GM12878 (cell line): ENCODE measurements at regions not wholly inside any gene's neighbourhood (a gene's known extent, or its start where the extent isn't known, plus 50 kb on each side); places are given as distances from the start of the nearest gene placed in this dataset.

Experiments used
- ATAC-seq: fragments of 200-7000 bp; cut with Tn5 transposase; 3 replicates; pipeline ENCODE4 v1.9.1; 2020; ENCODE audit warnings: mild to moderate bottlenecking, moderate library complexity
- BruUV-seq: library from RNA; stranded (reverse); fragments of 400-500 nt; replicated peaks from 2 replicates; lab custom pipeline; 2021; lab: Mats Ljungman, UMichigan
- CTCF ChIA-PET: fragments of 300-600 bp; sonication (Branson Sonifier 250); formaldehyde crosslinking; extraction: SDS; loops from one replicate; lab custom pipeline; 2021; ENCODE audit warnings: inconsistent platforms; lab: Yijun Ruan, JAX
- POLR2A ChIA-PET: fragments of 350-600 bp; formaldehyde crosslinking; extraction: SDS; loops from one replicate; lab custom pipeline; 2021; ENCODE audit warnings: inconsistent platforms; lab: Charles Lee
- RAD21 ChIA-PET: fragments of 300-600 bp; sonication (Branson Sonifier 250); formaldehyde crosslinking; loops from one replicate; lab custom pipeline; 2023; ENCODE audit warnings: antibody characterized with exemption; ENCODE audit not compliant: unreplicated experiment; lab: Charles Lee
- SMC1A ChIA-PET: fragments of 300-600 bp; sonication (Branson Sonifier 250); formaldehyde crosslinking; loops from one replicate; lab custom pipeline; 2023; ENCODE audit not compliant: unreplicated experiment, uncharacterized antibody; lab: Charles Lee
- DNase-seq: peaks from one replicate; pipeline ENCODE4 v3.0.0-alpha.2; 2011; ENCODE audit warnings: low read depth, low spot score
- FAIRE-seq: peaks from 3 replicates; lab custom pipeline; 2011; peaks lifted over from hg19 to GRCh38; lab: Jason Lieb, UNC
- H2AFZ ChIP-seq: 2 replicates; pipeline ENCODE4 v1.6.0; 2011; ENCODE audit warnings: low read depth, low read length, control low read depth; ENCODE audit not compliant: control insufficient read depth
- H3K27ac ChIP-seq: 2 replicates; pipeline ENCODE4 v1.5.1; 2011; ENCODE audit warnings: control low read depth; ENCODE audit not compliant: control insufficient read depth, insufficient read depth
- H3K27me3 ChIP-seq, 2 experiments: replicated peaks in 1 of 2; 2 replicates each; pipeline versions ENCODE4 v1.6.0 to v1.6.1; 2011; ENCODE audit warnings: low read length in 1 of 2; ENCODE audit not compliant: control insufficient read depth in 2 of 2, insufficient read depth in 2 of 2
- H3K36me3 ChIP-seq, 2 experiments: 2 replicates each; pipeline ENCODE4 v1.5.1; 2011; ENCODE audit warnings: low read length in 1 of 2; ENCODE audit not compliant: control insufficient read depth in 2 of 2, insufficient read depth in 2 of 2
- H3K4me1 ChIP-seq: 2 replicates; pipeline ENCODE4 v1.6.1; 2011; ENCODE audit warnings: mild to moderate bottlenecking, low read length, moderate library complexity, mixed read lengths; ENCODE audit not compliant: control insufficient read depth, insufficient read depth
- H3K4me2 ChIP-seq: 2 replicates; pipeline ENCODE4 v1.6.0; 2011; ENCODE audit warnings: control low read depth; ENCODE audit not compliant: control insufficient read depth, insufficient read depth
- H3K4me3 ChIP-seq: fragments of 200-600 bp; sonication (generic); 2 replicates; pipeline ENCODE4 v1.5.1; 2016
- H3K79me2 ChIP-seq: 2 replicates; pipeline ENCODE4 v1.6.0; 2011; ENCODE audit warnings: low read length; ENCODE audit not compliant: control insufficient read depth, insufficient read depth
- H3K9ac ChIP-seq: 2 replicates; pipeline ENCODE4 v1.8.0; 2011; ENCODE audit warnings: low read length, control low read depth, mixed read lengths; ENCODE audit not compliant: control insufficient read depth, insufficient read depth
- H3K9me3 ChIP-seq: replicated peaks from 3 replicates; pipeline ENCODE4 v1.5.1; 2011; ENCODE audit warnings: mild to moderate bottlenecking, low read length; ENCODE audit not compliant: control insufficient read depth, insufficient read depth
- H4K20me1 ChIP-seq: 2 replicates; pipeline ENCODE4 v1.6.0; 2011; ENCODE audit not compliant: control insufficient read depth, insufficient read depth
- CBX3 ChIP-seq: fragments of 200-600 bp; sonication (generic); IDR thresholded peaks from 2 replicates; pipeline ENCODE4 v1.6.1; 2016; ENCODE audit warnings: low read depth, borderline replicate concordance
- CREB1 ChIP-seq: IDR thresholded peaks from 2 replicates; pipeline ENCODE4 v1.6.1; 2012; ENCODE audit warnings: low read depth, mild to moderate bottlenecking, inconsistent platforms
- GATAD2B ChIP-seq: fragments of 450-650 bp; conservative IDR thresholded peaks from 2 replicates; pipeline ENCODE4 v1.6.1; 2017; ENCODE audit warnings: low read depth, mild to moderate bottlenecking, moderate library complexity
- IRF4 ChIP-seq: IDR thresholded peaks from 2 replicates; pipeline ENCODE4 v1.6.1; 2011; ENCODE audit warnings: low read depth, low read length
- LARP7 ChIP-seq: fragments of 450-650 bp; IDR thresholded peaks from 2 replicates; pipeline ENCODE4 v1.6.1; 2017; ENCODE audit warnings: mild to moderate bottlenecking
- NKRF ChIP-seq: fragments of 450-650 bp; conservative IDR thresholded peaks from 2 replicates; pipeline ENCODE4 v1.6.1; 2017; ENCODE audit warnings: mild to moderate bottlenecking, moderate library complexity
- NR2C1 ChIP-seq: fragments of 450-650 bp; IDR thresholded peaks from 2 replicates; pipeline ENCODE4 v1.6.1; 2017; ENCODE audit warnings: antibody characterized with exemption, mild to moderate bottlenecking, moderate library complexity
- PAX5 ChIP-seq: IDR thresholded peaks from 2 replicates; pipeline ENCODE4 v1.6.1; 2011; ENCODE audit warnings: low read depth, low read length, borderline replicate concordance
- PAX8 ChIP-seq: fragments of 450-650 bp; IDR thresholded peaks from 2 replicates; pipeline ENCODE4 v1.6.1; 2017; ENCODE audit warnings: mild to moderate bottlenecking, moderate library complexity
- RAD21 ChIP-seq: IDR thresholded peaks from 2 replicates; pipeline ENCODE4 v1.6.1; 2011; ENCODE audit warnings: mild to moderate bottlenecking, low read depth, low read length, moderate library complexity; ENCODE audit not compliant: insufficient read depth
- RUNX3 ChIP-seq: IDR thresholded peaks from 2 replicates; pipeline ENCODE4 v1.6.1; 2012; ENCODE audit warnings: low read length, inconsistent platforms
- SKIL ChIP-seq: fragments of 450-650 bp; IDR thresholded peaks from 2 replicates; pipeline ENCODE4 v1.6.1; 2017; ENCODE audit warnings: mild to moderate bottlenecking, low read depth, inconsistent platforms; ENCODE audit not compliant: poor library complexity, severe bottlenecking
- SREBF2 ChIP-seq: IDR thresholded peaks from 2 replicates; pipeline ENCODE4 v1.6.1; 2012; ENCODE audit warnings: mild to moderate bottlenecking, low read length
- WGBS: methylation state at CpG from one replicate; pipeline ENCODE4 v1.1.6; 2016; ENCODE audit warnings: low lambda C conversion rate; ENCODE audit not compliant: insufficient replicate concordance, insufficient coverage; ENCODE audit errors: missing lambda C conversion rate; 5-methylcytosine and 5-hydroxymethylcytosine counted together
- in situ Hi-C: fragments of 300-500 bp; cut with MboI; formaldehyde crosslinking; loops from 9 replicates; pipeline ENCODE4 v1.14.3; 2018; ENCODE audit warnings: mixed read lengths
- intact Hi-C: fragments of 100-400 bp; cut with micrococcal nuclease; formaldehyde crosslinking; loops from one replicate; pipeline ENCODE4 v1.14.2; 2022; ENCODE audit not compliant: unreplicated experiment
- TF ChIP-seq, protein P1 (sequence below): IDR thresholded peaks from 2 replicates; pipeline ENCODE4 v1.6.1; 2012; ENCODE audit warnings: low read length, inconsistent platforms

- H3K4me1 ChIP-seq: no peaks in the 10 kb centered on the region
- ATAC-seq: no peak
- H4K20me1 ChIP-seq: no peaks in the 10 kb centered on the region
- H2AFZ ChIP-seq: no peak overlapping the region
- ChIA-PET SMC1A (no interaction called here), CTCF (no interaction called here), RAD21 (no interaction called here), POLR2A (no interaction called here)
- no peaks in the 10 kb centered on the region for H3K36me3 ChIP-seq
- no peak overlapping the region for H3K27ac ChIP-seq
- H3K79me2 ChIP-seq: no peaks in the 10 kb centered on the region
- H3K4me3 ChIP-seq: no peak overlapping the region
- in situ Hi-C loops (no loop called here), intact Hi-C loops (no loop called here)
- H3K9ac ChIP-seq: no peak overlapping the region
- WGBS: 19% methylated on average over 5 of the region's 5 CpGs
- no peak for FAIRE-seq
- H3K9me3 ChIP-seq: no peaks in the 10 kb centered on the region
- H3K4me2 ChIP-seq: no peak overlapping the region
- TF ChIP-seq SREBF2 (no peak), LARP7 (no peak), PAX8 (no peak), CBX3 (no peak), NR2C1 (no peak), GATAD2B (no peak), SKIL (no peak), RUNX3 (no peak), IRF4 (no peak), RAD21 (no peak), CREB1 (no peak), NKRF (no peak), PAX5 (no peak)
- TF ChIP-seq, protein P1, sequence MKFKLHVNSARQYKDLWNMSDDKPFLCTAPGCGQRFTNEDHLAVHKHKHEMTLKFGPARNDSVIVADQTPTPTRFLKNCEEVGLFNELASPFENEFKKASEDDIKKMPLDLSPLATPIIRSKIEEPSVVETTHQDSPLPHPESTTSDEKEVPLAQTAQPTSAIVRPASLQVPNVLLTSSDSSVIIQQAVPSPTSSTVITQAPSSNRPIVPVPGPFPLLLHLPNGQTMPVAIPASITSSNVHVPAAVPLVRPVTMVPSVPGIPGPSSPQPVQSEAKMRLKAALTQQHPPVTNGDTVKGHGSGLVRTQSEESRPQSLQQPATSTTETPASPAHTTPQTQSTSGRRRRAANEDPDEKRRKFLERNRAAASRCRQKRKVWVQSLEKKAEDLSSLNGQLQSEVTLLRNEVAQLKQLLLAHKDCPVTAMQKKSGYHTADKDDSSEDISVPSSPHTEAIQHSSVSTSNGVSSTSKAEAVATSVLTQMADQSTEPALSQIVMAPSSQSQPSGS: no peak
- no peaks in the 10 kb centered on the region for H3K27me3 ChIP-seq
- no TSS peak for BruUV-seq
- no peak for DNase-seq
Observed at GRCh38 chr6:163925839-163926238, 511.3 kb downstream of the QKI start.
